Lung (tissue), 11 donors: ENCODE measurements at regions not wholly inside any gene's neighbourhood (a gene's known extent, or its start where the extent isn't known, plus 50 kb on each side); places are given as distances from the start of the nearest gene placed in this dataset.

ENCODE experiments used
- ATAC-seq: fragments of 200-7000 bp; cut with Tn5 transposase; one replicate; pipeline ENCODE4 v1.9.1; 2020; ENCODE audit warnings: moderate number of reproducible peaks; ENCODE audit not compliant: insufficient read depth, low FRiP score
- DNase-seq, 3 donors: peaks; one replicate each; pipeline ENCODE4 v3.0.0-alpha.2; 2013 to 2017
- H3K27ac ChIP-seq, 2 donors: one replicate each; pipeline ENCODE4 v1.5.1; 2013; ENCODE audit warnings: mild to moderate bottlenecking in 2 of 2, moderate library complexity in 2 of 2, control low read depth in 1 of 2, inconsistent platforms in 1 of 2, low read depth in 1 of 2, low read length in 1 of 2
- H3K27me3 ChIP-seq, 3 donors: one replicate each; pipeline ENCODE4 v1.5.1; 2013; ENCODE audit warnings: low read length in 2 of 3; ENCODE audit not compliant: control insufficient read depth in 3 of 3, insufficient read depth in 3 of 3
- H3K36me3 ChIP-seq, 4 donors: one replicate each; pipeline ENCODE4 v1.5.1; 2013; ENCODE audit warnings: low read length in 4 of 4, mild to moderate bottlenecking in 1 of 4, moderate library complexity in 1 of 4; ENCODE audit not compliant: control insufficient read depth in 4 of 4, insufficient read depth in 4 of 4
- H3K4me1 ChIP-seq, 5 donors: one replicate each; pipeline ENCODE4 v1.5.1; 2013; ENCODE audit warnings: low read length in 5 of 5, mild to moderate bottlenecking in 2 of 5, moderate library complexity in 1 of 5; ENCODE audit not compliant: control insufficient read depth in 5 of 5, insufficient read depth in 5 of 5
- H3K4me3 ChIP-seq: one replicate; pipeline ENCODE4 v1.5.1; 2013; ENCODE audit warnings: mild to moderate bottlenecking, control low read depth, moderate library complexity
- H3K9ac ChIP-seq, 2 donors: one replicate each; pipeline ENCODE4 v1.5.1; 2013; ENCODE audit warnings: low read length in 2 of 2, control low read depth in 1 of 2; ENCODE audit not compliant: insufficient read depth in 1 of 2
- H3K9me3 ChIP-seq, 4 donors: one replicate each; pipeline ENCODE4 v1.5.1; 2013; ENCODE audit warnings: low read length in 3 of 4, mild to moderate bottlenecking in 1 of 4, moderate library complexity in 1 of 4; ENCODE audit not compliant: control insufficient read depth in 4 of 4, insufficient read depth in 3 of 4
- WGBS, 2 donors: extraction: QIAGEN DNeasy Blood & Tissue Kit; methylation state at CpG; one replicate each; pipeline ENCODE4 v1.1.7; 2013; 5-methylcytosine and 5-hydroxymethylcytosine counted together
- TF ChIP-seq, protein P1 (sequence below): IDR thresholded peaks from 2 replicates; pipeline ENCODE4 v1.5.1; 2012; ENCODE audit warnings: mild to moderate bottlenecking; ENCODE audit errors: control extremely low read depth, extremely low read depth
- donor health status: control.
- donor health status: control.
- donor health status: Bipolar disorder and iron deficiency.
- donor health status: healthy.
- donor health status: DM: yes; HTN: yes; CAD: no.

DNA sequence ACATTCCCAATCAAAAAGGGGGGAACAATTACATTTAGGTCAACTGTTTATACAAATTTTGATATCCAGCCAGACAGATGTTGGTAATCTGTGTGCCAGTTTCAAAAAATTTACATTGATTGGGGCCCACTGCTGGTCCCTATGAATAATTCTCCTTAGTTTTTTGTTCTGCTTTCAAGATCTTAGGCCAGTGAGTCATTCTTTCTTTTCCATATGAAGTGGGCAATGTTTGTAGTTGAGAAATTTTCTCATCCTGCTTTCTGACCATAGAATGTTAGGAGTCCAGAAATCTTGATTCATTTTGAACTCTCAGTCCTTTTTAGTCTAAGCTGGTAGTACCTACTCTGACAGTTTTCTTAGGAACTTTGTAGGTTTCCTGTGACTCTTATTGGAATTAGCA is 244.3 kb downstream of the DIO2 start:
- Histone ChIP-seq H3K4me1 (no peaks in the 10 kb centered on the region), H3K27ac (no peak overlapping the region), H3K36me3 (no peaks in the 10 kb centered on the region), H3K4me3 (no peak overlapping the region), H3K9me3 (no peaks in the 10 kb centered on the region), H3K9ac (no peak overlapping the region), H3K27me3 (no peaks in the 10 kb centered on the region)
- TF ChIP-seq, protein P1, sequence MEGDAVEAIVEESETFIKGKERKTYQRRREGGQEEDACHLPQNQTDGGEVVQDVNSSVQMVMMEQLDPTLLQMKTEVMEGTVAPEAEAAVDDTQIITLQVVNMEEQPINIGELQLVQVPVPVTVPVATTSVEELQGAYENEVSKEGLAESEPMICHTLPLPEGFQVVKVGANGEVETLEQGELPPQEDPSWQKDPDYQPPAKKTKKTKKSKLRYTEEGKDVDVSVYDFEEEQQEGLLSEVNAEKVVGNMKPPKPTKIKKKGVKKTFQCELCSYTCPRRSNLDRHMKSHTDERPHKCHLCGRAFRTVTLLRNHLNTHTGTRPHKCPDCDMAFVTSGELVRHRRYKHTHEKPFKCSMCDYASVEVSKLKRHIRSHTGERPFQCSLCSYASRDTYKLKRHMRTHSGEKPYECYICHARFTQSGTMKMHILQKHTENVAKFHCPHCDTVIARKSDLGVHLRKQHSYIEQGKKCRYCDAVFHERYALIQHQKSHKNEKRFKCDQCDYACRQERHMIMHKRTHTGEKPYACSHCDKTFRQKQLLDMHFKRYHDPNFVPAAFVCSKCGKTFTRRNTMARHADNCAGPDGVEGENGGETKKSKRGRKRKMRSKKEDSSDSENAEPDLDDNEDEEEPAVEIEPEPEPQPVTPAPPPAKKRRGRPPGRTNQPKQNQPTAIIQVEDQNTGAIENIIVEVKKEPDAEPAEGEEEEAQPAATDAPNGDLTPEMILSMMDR: no peak
- no peak for ATAC-seq
- DNase-seq: no peak

DNA sequence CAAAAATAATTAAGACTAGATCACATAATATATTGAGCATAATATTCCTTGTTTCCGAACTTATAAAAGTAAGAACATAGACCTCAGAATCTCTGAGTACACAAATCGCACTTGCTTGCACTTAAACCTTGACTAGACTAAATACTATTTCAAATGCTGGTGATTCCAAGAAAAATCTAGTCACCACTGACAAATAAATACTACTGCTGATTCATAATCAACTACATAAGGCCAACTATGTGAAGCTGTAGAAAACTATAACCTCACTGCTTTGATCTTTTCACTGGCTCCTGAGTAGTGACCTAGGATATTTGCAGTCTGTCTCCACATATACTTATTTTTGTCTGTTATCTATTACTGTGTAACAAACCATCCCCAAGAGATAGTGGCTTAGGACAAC is 245.4 kb downstream of the DIO2 start:
- no peak for ATAC-seq
- no peak overlapping the region for H3K27ac ChIP-seq
- 89 to 93% methylated on average over 2 of the region's 2 CpGs for WGBS, 2 donors

DNA sequence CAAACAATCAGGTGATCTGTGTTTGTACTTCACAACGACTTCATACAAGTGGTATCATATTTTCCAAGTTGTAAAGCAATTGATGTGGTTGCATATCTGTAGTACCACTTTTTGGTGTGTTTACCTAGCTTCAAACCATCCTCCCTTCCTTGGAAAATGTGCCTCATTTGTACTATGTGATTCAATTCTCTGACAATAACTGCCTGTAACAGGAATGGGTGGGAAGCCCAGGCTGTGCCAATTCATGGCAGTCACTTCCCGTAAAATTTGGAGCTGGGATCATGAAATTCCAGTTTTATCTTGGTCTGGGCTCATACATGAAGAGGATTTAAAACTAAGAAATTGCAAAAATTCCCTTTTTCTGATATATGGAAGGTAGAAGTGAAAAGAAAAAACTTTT is 250.1 kb downstream of the DIO2 start:
- Histone ChIP-seq H3K27me3 (no peaks in the 10 kb centered on the region), H3K4me3 (no peak overlapping the region), H3K36me3 (no peaks in the 10 kb centered on the region), H3K9me3 (peaks cover 0 to 4% (median 0%) of the 10 kb centered on the region in 4 donors), H3K4me1 (no peaks in the 10 kb centered on the region), H3K9ac (no peak overlapping the region), H3K27ac (no peak overlapping the region)
- ATAC-seq (no peak), DNase-seq (no peak)
- WGBS, 2 donors: 73 to 77% methylated on average over 2 of the region's 2 CpGs
- TF ChIP-seq, protein P1: no peak

More for the DNA sequence above, 245.4 kb downstream of the DIO2 start:
- no peak overlapping the region for H3K9ac ChIP-seq
- no peak for DNase-seq
- H3K36me3 ChIP-seq: no peaks in the 10 kb centered on the region
- H3K27me3 ChIP-seq: no peaks in the 10 kb centered on the region
- H3K9me3 ChIP-seq: no peaks in the 10 kb centered on the region
- TF ChIP-seq, protein P1: no peak
- H3K4me3 ChIP-seq: no peak overlapping the region
- no peaks in the 10 kb centered on the region for H3K4me1 ChIP-seq

GRCh38 chr14:79960288-79960687 is 251.0 kb downstream of the DIO2 start:
- H3K27ac ChIP-seq: no peak overlapping the region
- H3K36me3 ChIP-seq: no peaks in the 10 kb centered on the region
- no peak for DNase-seq
- no peaks in the 10 kb centered on the region for H3K27me3 ChIP-seq
- H3K9ac ChIP-seq: no peak overlapping the region
- peaks cover 0 to 8% (median 0%) of the 10 kb centered on the region in 4 donors for H3K9me3 ChIP-seq
- H3K4me1 ChIP-seq: no peaks in the 10 kb centered on the region
- WGBS, 2 donors: 70 to 87% methylated on average over 3 of the region's 3 CpGs
- TF ChIP-seq, protein P1: no peak
- H3K4me3 ChIP-seq: no peak overlapping the region
- no peak for ATAC-seq
